ENCODE measurements at regions not wholly inside any gene's neighbourhood (a gene's known extent, or its start where the extent isn't known, plus 50 kb on each side); places are given as distances from the start of the nearest gene placed in this dataset.

DNA sequence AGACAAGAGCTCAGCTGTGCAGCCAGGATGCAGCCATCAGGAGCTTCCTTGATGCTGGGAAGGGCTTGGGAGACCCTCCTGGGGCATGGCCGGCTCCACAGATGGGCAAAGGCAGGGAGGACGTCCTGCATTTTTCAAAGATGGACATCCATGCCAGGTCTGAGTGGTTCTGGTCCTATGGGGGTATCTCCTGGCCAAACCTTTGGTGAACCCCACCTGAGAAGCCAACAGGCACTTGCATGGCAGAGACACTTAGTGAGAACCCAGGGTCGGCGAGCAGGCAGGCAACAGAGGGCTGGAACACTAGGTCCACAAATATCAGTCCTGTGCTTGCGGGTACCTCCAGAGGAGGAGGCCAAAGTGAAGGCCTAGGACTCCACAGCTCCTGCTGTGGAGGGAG, 70.0 kb downstream of the KCTD15 start:
- Histone ChIP-seq H3K4me2 (ENCODE audit: control insufficient read depth, extremely low read depth, insufficient read depth, low read depth, low read length) (no peak overlapping the region), H3K9me3 (ENCODE audit: control insufficient read depth, low read depth, low read length) (no peaks in the 10 kb centered on the region), H3K9ac (ENCODE audit: control insufficient read depth, extremely low read depth, insufficient read depth, low read length) (no peak overlapping the region), H3K27me3 (ENCODE audit: control insufficient read depth, extremely low read depth, insufficient read depth, low read length) (no peaks in the 10 kb centered on the region), H3K4me3 (ENCODE audit: control insufficient read depth in 2 of 3, extremely low read depth in 1 of 3, insufficient read depth in 2 of 3, low read depth in 1 of 3, low read length in 3 of 3) (no peak overlapping the region), H3K36me3 (ENCODE audit: control insufficient read depth in 2 of 2, extremely low read depth in 1 of 2, insufficient read depth in 2 of 2, low read length in 2 of 2) (no peaks in the 10 kb centered on the region), H3K4me1 (ENCODE audit: control insufficient read depth, extremely low read depth, insufficient read depth, low read length) (peaks cover 19% of the 10 kb centered on the region), H3K9me1 (ENCODE audit: control insufficient read depth, extremely low read depth, insufficient read depth, low read length) (no peaks in the 10 kb centered on the region), H2AFZ (ENCODE audit: control insufficient read depth, low read length) (no peak overlapping the region), H4K20me1 (ENCODE audit: control insufficient read depth, extremely low read depth, insufficient read depth, low read length) (no peaks in the 10 kb centered on the region), H3K27ac (ENCODE audit: control insufficient read depth, insufficient read depth, low read length) (no peak overlapping the region), H3K79me2 (ENCODE audit: control insufficient read depth, insufficient read depth, low read length) (no peaks in the 10 kb centered on the region)
- no peak for FAIRE-seq
- no peak for DNase-seq (ENCODE audit: low read depth, low spot score)
- dilution Hi-C loops (cut with MboI; ENCODE audit: extremely low pct_ligation_motif_present, low sequenced_read_pairs): no loop called here
- TF ChIP-seq, protein P1, sequence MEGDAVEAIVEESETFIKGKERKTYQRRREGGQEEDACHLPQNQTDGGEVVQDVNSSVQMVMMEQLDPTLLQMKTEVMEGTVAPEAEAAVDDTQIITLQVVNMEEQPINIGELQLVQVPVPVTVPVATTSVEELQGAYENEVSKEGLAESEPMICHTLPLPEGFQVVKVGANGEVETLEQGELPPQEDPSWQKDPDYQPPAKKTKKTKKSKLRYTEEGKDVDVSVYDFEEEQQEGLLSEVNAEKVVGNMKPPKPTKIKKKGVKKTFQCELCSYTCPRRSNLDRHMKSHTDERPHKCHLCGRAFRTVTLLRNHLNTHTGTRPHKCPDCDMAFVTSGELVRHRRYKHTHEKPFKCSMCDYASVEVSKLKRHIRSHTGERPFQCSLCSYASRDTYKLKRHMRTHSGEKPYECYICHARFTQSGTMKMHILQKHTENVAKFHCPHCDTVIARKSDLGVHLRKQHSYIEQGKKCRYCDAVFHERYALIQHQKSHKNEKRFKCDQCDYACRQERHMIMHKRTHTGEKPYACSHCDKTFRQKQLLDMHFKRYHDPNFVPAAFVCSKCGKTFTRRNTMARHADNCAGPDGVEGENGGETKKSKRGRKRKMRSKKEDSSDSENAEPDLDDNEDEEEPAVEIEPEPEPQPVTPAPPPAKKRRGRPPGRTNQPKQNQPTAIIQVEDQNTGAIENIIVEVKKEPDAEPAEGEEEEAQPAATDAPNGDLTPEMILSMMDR (optimal IDR thresholded peaks at IDR 0.05 in 1 of 3, IDR thresholded peaks at IDR 0.05 in 1 of 3, conservative IDR thresholded peaks at IDR 0.05 in 1 of 3; ENCODE audit: extremely low read depth in 1 of 3, insufficient read depth in 2 of 3, low read length in 3 of 3): no peak
- TF ChIP-seq EZH2 (IDR thresholded peaks at IDR 0.05; ENCODE audit: low read length): no peak

DNA sequence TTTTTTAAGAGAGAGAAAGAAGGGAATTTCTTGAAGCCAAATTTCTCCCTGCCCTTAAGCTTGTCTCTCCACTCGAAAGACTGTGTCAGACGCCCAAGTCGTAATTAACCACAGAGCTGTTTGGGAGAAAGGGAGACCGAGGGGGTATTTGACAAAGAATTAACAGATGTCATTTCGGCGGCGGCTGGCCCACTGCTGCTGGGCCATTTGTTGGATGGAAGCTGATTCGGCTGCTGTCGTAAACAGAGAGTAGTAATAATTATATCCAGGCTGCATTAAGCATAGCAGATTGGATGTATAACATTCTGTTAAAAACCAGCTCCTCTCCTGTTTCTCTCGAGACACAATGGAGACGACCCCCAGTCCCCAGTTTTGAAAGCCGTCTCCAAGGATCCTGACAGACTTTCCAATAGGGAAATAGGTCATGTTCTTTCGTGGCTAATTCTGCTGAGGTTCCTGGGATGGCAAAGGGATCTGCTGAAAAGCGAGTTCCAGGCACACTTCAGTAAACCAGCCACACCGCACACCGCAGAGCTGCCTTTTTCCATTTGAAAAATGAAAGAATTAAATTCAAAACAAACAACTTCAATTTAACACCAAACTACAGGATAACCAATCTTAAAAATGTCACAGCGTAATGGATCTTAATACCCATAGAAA, 71.5 kb downstream of the KCTD15 start:
- no peak for DNase-seq (ENCODE audit: low read depth, low spot score)
- Histone ChIP-seq H3K9me1 (ENCODE audit: control insufficient read depth, extremely low read depth, insufficient read depth, low read length) (no peaks in the 10 kb centered on the region), H4K20me1 (ENCODE audit: control insufficient read depth, extremely low read depth, insufficient read depth, low read length) (no peaks in the 10 kb centered on the region), H3K36me3 (ENCODE audit: control insufficient read depth in 2 of 2, extremely low read depth in 1 of 2, insufficient read depth in 2 of 2, low read length in 2 of 2) (no peaks in the 10 kb centered on the region), H3K4me1 (ENCODE audit: control insufficient read depth, extremely low read depth, insufficient read depth, low read length) (peaks cover 24% of the 10 kb centered on the region), H3K4me3 (ENCODE audit: control insufficient read depth in 2 of 3, extremely low read depth in 1 of 3, insufficient read depth in 2 of 3, low read depth in 1 of 3, low read length in 3 of 3) (peak overlapping the region in 2 of 3 experiments; percentile 56 to 59), H3K27me3 (ENCODE audit: control insufficient read depth, extremely low read depth, insufficient read depth, low read length) (no peaks in the 10 kb centered on the region), H3K9me3 (ENCODE audit: control insufficient read depth, low read depth, low read length) (no peaks in the 10 kb centered on the region), H3K79me2 (ENCODE audit: control insufficient read depth, insufficient read depth, low read length) (no peaks in the 10 kb centered on the region), H3K9ac (ENCODE audit: control insufficient read depth, extremely low read depth, insufficient read depth, low read length) (peak overlapping the region; percentile 47), H2AFZ (ENCODE audit: control insufficient read depth, low read length) (peak overlapping the region; percentile 93), H3K4me2 (ENCODE audit: control insufficient read depth, extremely low read depth, insufficient read depth, low read depth, low read length) (peak overlapping the region; percentile 85), H3K27ac (ENCODE audit: control insufficient read depth, insufficient read depth, low read length) (no peak overlapping the region)
- FAIRE-seq: peak; percentile 36
- dilution Hi-C loops (cut with MboI; ENCODE audit: extremely low pct_ligation_motif_present, low sequenced_read_pairs): no loop called here
- TF ChIP-seq, protein P1 (optimal IDR thresholded peaks at IDR 0.05 in 1 of 3, IDR thresholded peaks at IDR 0.05 in 1 of 3, conservative IDR thresholded peaks at IDR 0.05 in 1 of 3; ENCODE audit: extremely low read depth in 1 of 3, insufficient read depth in 2 of 3, low read length in 3 of 3): no peak
- TF ChIP-seq EZH2 (IDR thresholded peaks at IDR 0.05; ENCODE audit: low read length): no peak
